Mesenchymal stem cell (in vitro differentiated cells and primary cell): ENCODE measurements at regions not wholly inside any gene's neighbourhood (a gene's known extent, or its start where the extent isn't known, plus 50 kb on each side); places are given as distances from the start of the nearest gene placed in this dataset.
"Not testable (repeated sequence)": the region's sequence is repeated elsewhere in the genome, so short reads cannot be mapped to it uniquely, and the experiment has no call there.

Experiments
- DNase-seq: peaks from one replicate; pipeline ENCODE4 v3.0.0-alpha.2; 2013
- H2AFZ ChIP-seq: one replicate; pipeline ENCODE4 v1.6.1; 2013; ENCODE audit warnings: low read depth, mild to moderate bottlenecking, control low read depth, inconsistent platforms, low read length, moderate library complexity
- H2AK5ac ChIP-seq: 2 replicates; pipeline ENCODE4 v1.6.1; 2013; ENCODE audit warnings: low read length, moderate library complexity, mild to moderate bottlenecking, inconsistent platforms; ENCODE audit not compliant: severe bottlenecking
- H2BK120ac ChIP-seq: one replicate; pipeline ENCODE4 v1.6.1; 2013; ENCODE audit warnings: low read depth, mild to moderate bottlenecking, inconsistent platforms, low read length, moderate library complexity
- H2BK12ac ChIP-seq, 2 experiments: one replicate each; pipeline ENCODE4 v1.6.1; 2013; ENCODE audit warnings: inconsistent platforms in 2 of 2, low read length in 2 of 2, mild to moderate bottlenecking in 2 of 2, moderate library complexity in 2 of 2, control low read depth in 1 of 2
- H2BK15ac ChIP-seq: one replicate; pipeline ENCODE4 v1.6.1; 2013; ENCODE audit warnings: mild to moderate bottlenecking, low read depth, inconsistent platforms; ENCODE audit not compliant: poor library complexity, severe bottlenecking
- H2BK5ac ChIP-seq: 2 replicates; pipeline ENCODE4 v1.6.1; 2013; ENCODE audit warnings: low read depth, mild to moderate bottlenecking, low read length, control low read depth, inconsistent platforms; ENCODE audit not compliant: poor library complexity, severe bottlenecking
- H3K14ac ChIP-seq, 2 experiments: one replicate each; pipeline ENCODE4 v1.6.1; 2013; ENCODE audit warnings: inconsistent platforms in 2 of 2, low read length in 2 of 2, control low read depth in 1 of 2, mild to moderate bottlenecking in 1 of 2, moderate library complexity in 1 of 2
- H3K18ac ChIP-seq, 2 experiments: one replicate each; pipeline ENCODE4 v1.6.1; 2013; ENCODE audit warnings: inconsistent platforms in 2 of 2, low read length in 2 of 2, control low read depth in 1 of 2, low read depth in 1 of 2, mild to moderate bottlenecking in 1 of 2
- H3K23ac ChIP-seq, 2 experiments: one replicate each; pipeline ENCODE4 v1.6.1; 2013; ENCODE audit warnings: inconsistent platforms in 2 of 2, low read length in 2 of 2, mild to moderate bottlenecking in 2 of 2, moderate library complexity in 2 of 2, control low read depth in 1 of 2
- H3K27ac ChIP-seq: 2 replicates; pipeline ENCODE4 v1.5.1; 2013; ENCODE audit warnings: mild to moderate bottlenecking, moderate library complexity, low read length, control low read depth, inconsistent platforms; ENCODE audit not compliant: poor library complexity, severe bottlenecking
- H3K27me3 ChIP-seq, 2 experiments: 2 replicates each; pipeline versions ENCODE4 v1.6.1 to v1.7.0; 2013; ENCODE audit warnings: low read length in 2 of 2, mild to moderate bottlenecking in 2 of 2, moderate library complexity in 2 of 2, control low read depth in 1 of 2, inconsistent platforms in 1 of 2; ENCODE audit not compliant: control insufficient read depth in 1 of 2, insufficient read depth in 1 of 2
- H3K36me3 ChIP-seq, 2 experiments: 2 replicates each; pipeline versions ENCODE4 v1.6.1 to v1.7.0; 2013; ENCODE audit warnings: low read length in 2 of 2, control low read depth in 1 of 2, inconsistent platforms in 1 of 2, low read depth in 1 of 2, mild to moderate bottlenecking in 1 of 2; ENCODE audit not compliant: insufficient read depth in 2 of 2, control insufficient read depth in 1 of 2
- H3K4ac ChIP-seq, 2 experiments: one replicate each; pipeline ENCODE4 v1.6.1; 2013; ENCODE audit warnings: inconsistent platforms in 2 of 2, low read length in 2 of 2, mild to moderate bottlenecking in 2 of 2, moderate library complexity in 2 of 2, control low read depth in 1 of 2, low read depth in 1 of 2
- H3K4me1 ChIP-seq: 2 replicates; pipeline ENCODE4 v1.6.1; 2013; ENCODE audit warnings: low read depth, low read length, control low read depth; ENCODE audit not compliant: control insufficient read depth, insufficient read depth
- H3K4me2 ChIP-seq: 2 replicates; pipeline ENCODE4 v1.6.1; 2013; ENCODE audit warnings: low read length, mild to moderate bottlenecking, inconsistent platforms; ENCODE audit not compliant: poor library complexity, severe bottlenecking
- H3K4me3 ChIP-seq, 2 experiments: 2 replicates each; pipeline versions ENCODE4 v1.5.1 to v1.7.0; 2013; ENCODE audit warnings: low read length in 2 of 2, mild to moderate bottlenecking in 2 of 2, control low read depth in 1 of 2, low read depth in 1 of 2; ENCODE audit not compliant: insufficient read depth in 1 of 2
- H3K79me1 ChIP-seq: replicated peaks from 2 replicates; pipeline ENCODE4 v1.6.1; 2013; ENCODE audit warnings: mild to moderate bottlenecking, control low read depth, low read length, inconsistent platforms; ENCODE audit not compliant: poor library complexity, severe bottlenecking
- H3K9ac ChIP-seq: 2 replicates; pipeline ENCODE4 v1.7.0; 2013; ENCODE audit warnings: mild to moderate bottlenecking, low read length, moderate library complexity
- H3K9me3 ChIP-seq: 2 replicates; pipeline ENCODE4 v1.7.0; 2013; ENCODE audit warnings: mild to moderate bottlenecking, low read length; ENCODE audit not compliant: control insufficient read depth
- H4K8ac ChIP-seq: one replicate; pipeline ENCODE4 v1.6.1; 2013; ENCODE audit warnings: inconsistent platforms, mild to moderate bottlenecking, low read length, moderate library complexity
- H4K91ac ChIP-seq: one replicate; pipeline ENCODE4 v1.6.1; 2013; ENCODE audit warnings: mild to moderate bottlenecking, low read length, inconsistent platforms
- WGBS: methylation state at CpG from one replicate; pipeline ENCODE4 v1.1.7; 2013; ENCODE audit warnings: mixed read lengths; 5-methylcytosine and 5-hydroxymethylcytosine counted together

GRCh38 chr13:50136678-50137077, 121.4 kb downstream of the KCNRG start:
- no peak for DNase-seq
- Histone ChIP-seq H3K4me3 (no peak overlapping the region), H2AK5ac (no peak overlapping the region), H4K91ac (no peak overlapping the region), H3K4ac (no peak overlapping the region), H2BK15ac (no peak overlapping the region), H3K27me3 (peaks cover 4 to 33% of the 10 kb centered on the region in 2 experiments), H3K4me2 (no peak overlapping the region), H3K36me3 (no peaks in the 10 kb centered on the region), H3K14ac (no peak overlapping the region), H4K8ac (no peak overlapping the region), H2BK12ac (no peak overlapping the region), H2BK120ac (no peak overlapping the region), H3K27ac (no peak overlapping the region), H3K23ac (no peak overlapping the region), H3K18ac (no peak overlapping the region), H2AFZ (no peak overlapping the region), H3K4me1 (peaks cover 5% of the 10 kb centered on the region), H3K9me3 (peaks cover 11% of the 10 kb centered on the region), H2BK5ac (no peak overlapping the region), H3K9ac (no peak overlapping the region), H3K79me1 (no peaks in the 10 kb centered on the region)
- WGBS, result 90% methylated on average over 3 of the region's 3 CpGs

- H3K9ac ChIP-seq, H3K18ac ChIP-seq, H4K91ac ChIP-seq, H3K4me1 ChIP-seq, H3K4me2 ChIP-seq, H3K79me1 ChIP-seq, H3K27ac ChIP-seq, DNase-seq, H2BK5ac ChIP-seq, H2BK12ac ChIP-seq, H3K27me3 ChIP-seq, H3K14ac ChIP-seq, H3K4me3 ChIP-seq, H2BK120ac ChIP-seq, H3K4ac ChIP-seq, H3K36me3 ChIP-seq, H3K9me3 ChIP-seq, H3K23ac ChIP-seq, H2BK15ac ChIP-seq, H4K8ac ChIP-seq, H2AK5ac ChIP-seq, H2AFZ ChIP-seq: not testable (repeated sequence)
- WGBS, result 98% methylated on average over 4 of the region's 4 CpGs
These were observed 124.2 kb downstream of the KCNRG start for GRCh38 chr13:50139435-50139934.

GRCh38 chr13:50140153-50140552, 124.9 kb downstream of the KCNRG start:
- Histone ChIP-seq H3K27ac (no peak overlapping the region), H3K27me3 (no peaks in the 10 kb centered on the region), H3K9ac (peak overlapping the region; percentile 60), H2BK5ac (no peak overlapping the region), H3K18ac (no peak overlapping the region), H2BK12ac (no peak overlapping the region), H3K4me3 (no peak overlapping the region), H3K14ac (no peak overlapping the region), H4K91ac (no peak overlapping the region), H2BK15ac (no peak overlapping the region), H3K23ac (no peak overlapping the region), H2AK5ac (no peak overlapping the region), H3K4me2 (no peak overlapping the region), H3K4ac (no peak overlapping the region), H2BK120ac (no peak overlapping the region), H3K36me3 (no peaks in the 10 kb centered on the region), H3K79me1 (no peaks in the 10 kb centered on the region), H4K8ac (no peak overlapping the region), H3K9me3 (peaks cover 2% of the 10 kb centered on the region), H3K4me1 (no peaks in the 10 kb centered on the region), H2AFZ (no peak overlapping the region)
- 71% methylated on average over 2 of the region's 2 CpGs for WGBS
- DNase-seq, result no peak

DNA sequence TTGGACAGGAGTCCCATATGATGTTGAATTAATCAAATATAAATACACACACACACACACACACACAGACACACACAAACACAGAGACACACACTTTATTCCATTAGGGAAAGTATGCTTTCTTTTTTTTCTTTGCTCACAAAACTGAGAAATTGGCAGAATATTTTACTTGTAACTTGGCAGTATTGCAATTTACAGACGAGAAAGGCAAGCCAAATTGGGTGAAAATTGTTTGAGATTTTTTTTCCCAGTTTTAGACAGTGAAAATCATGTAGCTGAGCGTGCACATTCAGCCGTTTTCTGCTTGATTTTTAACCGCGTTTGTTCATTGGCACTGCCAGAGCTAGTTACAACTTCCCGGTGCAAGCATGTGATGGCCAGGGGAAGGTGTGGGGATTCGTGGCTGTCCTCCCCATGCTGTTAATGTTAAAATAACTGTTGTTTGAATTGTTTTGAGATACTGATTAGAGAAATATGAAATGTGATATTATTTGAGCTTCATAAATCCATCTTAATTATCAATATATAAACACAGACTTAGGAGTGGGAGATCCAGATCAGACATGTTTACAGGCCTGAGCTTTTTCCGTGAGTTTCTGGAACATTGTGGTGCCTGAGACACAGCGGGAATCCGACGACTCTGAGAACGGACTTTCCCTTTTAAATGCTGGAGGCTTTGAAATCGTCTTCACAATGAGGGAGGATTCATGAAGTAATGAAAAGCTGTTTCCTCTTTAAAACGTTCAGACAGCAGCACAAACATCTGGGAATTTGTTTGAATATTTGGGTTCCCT, 125.5 kb downstream of the KCNRG start:
- Histone ChIP-seq H3K4me1 (no peaks in the 10 kb centered on the region), H2AK5ac (no peak overlapping the region)

More for the DNA sequence above, 125.5 kb downstream of the KCNRG start:
- Histone ChIP-seq H2BK120ac (no peak overlapping the region), H3K36me3 (no peaks in the 10 kb centered on the region), H2BK12ac (no peak overlapping the region), H3K23ac (no peak overlapping the region), H3K4me3 (no peak overlapping the region), H3K9me3 (no peaks in the 10 kb centered on the region), H3K27me3 (no peaks in the 10 kb centered on the region), H2AFZ (no peak overlapping the region), H3K9ac (peak overlapping the region; percentile 60), H3K4ac (no peak overlapping the region), H3K14ac (no peak overlapping the region), H4K91ac (no peak overlapping the region), H3K4me2 (no peak overlapping the region), H2BK5ac (no peak overlapping the region), H3K27ac (no peak overlapping the region), H2BK15ac (peak overlapping the region; percentile 67), H3K79me1 (no peaks in the 10 kb centered on the region), H4K8ac (peak overlapping the region; percentile 75), H3K18ac (no peak overlapping the region)
- no peak for DNase-seq
- 50% methylated on average over 13 of the region's 14 CpGs for WGBS
